ENCODE measurements at regions not wholly inside any gene's neighbourhood (a gene's known extent, or its start where the extent isn't known, plus 50 kb on each side); places are given as distances from the start of the nearest gene placed in this dataset.
A peak's percentile ranks its signal among the peaks of the same experiment; 100 is the strongest.

- Mint-ChIP-seq H3K36me3 (ENCODE audit: low read depth) (peaks cover 2% of the 10 kb centered on the region), H3K4me3 (peak overlapping the region; percentile 62), H3K4me1 (ENCODE audit: low read depth) (peaks cover 56% of the 10 kb centered on the region), H3K27me3 (ENCODE audit: low read depth) (no peaks in the 10 kb centered on the region), H3K9me3 (no peaks in the 10 kb centered on the region), H3K27ac (peak overlapping the region; percentile 80)
Observed at GRCh38 chr3:72346526-72346926, 501.7 kb downstream of the SHQ1 start.

- peak overlapping the region; percentile 80 for H3K27ac Mint-ChIP-seq
- H3K36me3 Mint-ChIP-seq (ENCODE audit: low read depth): peaks cover 2% of the 10 kb centered on the region
- H3K9me3 Mint-ChIP-seq: no peaks in the 10 kb centered on the region
- H3K4me1 Mint-ChIP-seq (ENCODE audit: low read depth): peaks cover 57% of the 10 kb centered on the region
- H3K27me3 Mint-ChIP-seq (ENCODE audit: low read depth): no peaks in the 10 kb centered on the region
- peak overlapping the region; percentile 62 for H3K4me3 Mint-ChIP-seq
Observed at GRCh38 chr3:72345980-72346379, 502.3 kb downstream of the SHQ1 start.

GRCh38 chr3:72345237-72345878 lies 502.9 kb downstream of the SHQ1 start:
- peak overlapping the region; percentile 62 for H3K4me3 Mint-ChIP-seq

GRCh38 chr3:72344647-72345046 lies 503.6 kb downstream of the SHQ1 start:
- Mint-ChIP-seq H3K9me3 (no peaks in the 10 kb centered on the region), H3K27ac (no peak overlapping the region), H3K4me1 (ENCODE audit: low read depth) (peaks cover 58% of the 10 kb centered on the region), H3K27me3 (ENCODE audit: low read depth) (no peaks in the 10 kb centered on the region), H3K4me3 (no peak overlapping the region), H3K36me3 (ENCODE audit: low read depth) (peaks cover 2% of the 10 kb centered on the region)

More at GRCh38 chr3:72345237-72345878, 502.9 kb downstream of the SHQ1 start:
- no peaks in the 10 kb centered on the region for H3K27me3 Mint-ChIP-seq (ENCODE audit: low read depth)
- peaks cover 2% of the 10 kb centered on the region for H3K36me3 Mint-ChIP-seq (ENCODE audit: low read depth)
- H3K27ac Mint-ChIP-seq: peak overlapping the region; percentile 80
- H3K9me3 Mint-ChIP-seq: no peaks in the 10 kb centered on the region
- H3K4me1 Mint-ChIP-seq (ENCODE audit: low read depth): peaks cover 58% of the 10 kb centered on the region

GRCh38 chr3:72344236-72344635 lies 504.0 kb downstream of the SHQ1 start:
- peaks cover 2% of the 10 kb centered on the region for H3K36me3 Mint-ChIP-seq (ENCODE audit: low read depth)
- H3K27me3 Mint-ChIP-seq (ENCODE audit: low read depth): no peaks in the 10 kb centered on the region
- no peaks in the 10 kb centered on the region for H3K9me3 Mint-ChIP-seq
- H3K4me1 Mint-ChIP-seq (ENCODE audit: low read depth): peaks cover 58% of the 10 kb centered on the region
- H3K4me3 Mint-ChIP-seq: peak overlapping the region; percentile 41
- H3K27ac Mint-ChIP-seq: peak overlapping the region; percentile 77

GRCh38 chr3:72343078-72343477 lies 505.2 kb downstream of the SHQ1 start:
- H3K27me3 Mint-ChIP-seq (ENCODE audit: low read depth): no peaks in the 10 kb centered on the region
- no peaks in the 10 kb centered on the region for H3K9me3 Mint-ChIP-seq
- peak overlapping the region; percentile 77 for H3K27ac Mint-ChIP-seq
- peaks cover 2% of the 10 kb centered on the region for H3K36me3 Mint-ChIP-seq (ENCODE audit: low read depth)
- H3K4me3 Mint-ChIP-seq: peak overlapping the region; percentile 45
- peaks cover 54% of the 10 kb centered on the region for H3K4me1 Mint-ChIP-seq (ENCODE audit: low read depth)

GRCh38 chr3:72342450-72342849 lies 505.8 kb downstream of the SHQ1 start:
- H3K27ac Mint-ChIP-seq: peak overlapping the region; percentile 77
- peaks cover 51% of the 10 kb centered on the region for H3K4me1 Mint-ChIP-seq (ENCODE audit: low read depth)
- peaks cover 2% of the 10 kb centered on the region for H3K36me3 Mint-ChIP-seq (ENCODE audit: low read depth)
- H3K4me3 Mint-ChIP-seq: no peak overlapping the region
- no peaks in the 10 kb centered on the region for H3K27me3 Mint-ChIP-seq (ENCODE audit: low read depth)
- H3K9me3 Mint-ChIP-seq: no peaks in the 10 kb centered on the region

- H3K4me3 Mint-ChIP-seq: no peak overlapping the region
- H3K36me3 Mint-ChIP-seq (ENCODE audit: low read depth): peaks cover 2% of the 10 kb centered on the region
- H3K27me3 Mint-ChIP-seq (ENCODE audit: low read depth): no peaks in the 10 kb centered on the region
- H3K4me1 Mint-ChIP-seq (ENCODE audit: low read depth): peaks cover 46% of the 10 kb centered on the region
- no peak overlapping the region for H3K27ac Mint-ChIP-seq
- no peaks in the 10 kb centered on the region for H3K9me3 Mint-ChIP-seq
Observed at GRCh38 chr3:72341920-72342319, 506.3 kb downstream of the SHQ1 start.

GRCh38 chr3:72341380-72341770 lies 506.9 kb downstream of the SHQ1 start:
- peaks cover 41% of the 10 kb centered on the region for H3K4me1 Mint-ChIP-seq (ENCODE audit: low read depth)

GRCh38 chr3:72340476-72341379 lies 507.5 kb downstream of the SHQ1 start:
- Mint-ChIP-seq H3K36me3 (ENCODE audit: low read depth) (peaks cover 2% of the 10 kb centered on the region), H3K27ac (peak overlapping the region; percentile 42), H3K9me3 (no peaks in the 10 kb centered on the region), H3K4me3 (no peak overlapping the region), H3K27me3 (ENCODE audit: low read depth) (no peaks in the 10 kb centered on the region), H3K4me1 (ENCODE audit: low read depth) (peaks cover 34% of the 10 kb centered on the region)

More at GRCh38 chr3:72341380-72341770, 506.9 kb downstream of the SHQ1 start:
- no peak overlapping the region for H3K4me3 Mint-ChIP-seq
- no peak overlapping the region for H3K27ac Mint-ChIP-seq
- H3K27me3 Mint-ChIP-seq (ENCODE audit: low read depth): no peaks in the 10 kb centered on the region
- H3K36me3 Mint-ChIP-seq (ENCODE audit: low read depth): peaks cover 2% of the 10 kb centered on the region
- no peaks in the 10 kb centered on the region for H3K9me3 Mint-ChIP-seq

GRCh38 chr3:72340056-72340455 lies 508.2 kb downstream of the SHQ1 start:
- Mint-ChIP-seq H3K36me3 (ENCODE audit: low read depth) (no peaks in the 10 kb centered on the region), H3K27ac (no peak overlapping the region), H3K27me3 (ENCODE audit: low read depth) (no peaks in the 10 kb centered on the region), H3K9me3 (no peaks in the 10 kb centered on the region), H3K4me3 (no peak overlapping the region), H3K4me1 (ENCODE audit: low read depth) (peaks cover 29% of the 10 kb centered on the region)

GRCh38 chr3:72339670-72340030 lies 508.6 kb downstream of the SHQ1 start:
- Mint-ChIP-seq H3K9me3 (no peaks in the 10 kb centered on the region), H3K27me3 (ENCODE audit: low read depth) (no peaks in the 10 kb centered on the region), H3K27ac (no peak overlapping the region), H3K4me1 (ENCODE audit: low read depth) (peaks cover 26% of the 10 kb centered on the region), H3K36me3 (ENCODE audit: low read depth) (no peaks in the 10 kb centered on the region), H3K4me3 (no peak overlapping the region)

GRCh38 chr3:72338942-72339669 lies 509.1 kb downstream of the SHQ1 start:
- Mint-ChIP-seq H3K27ac (no peak overlapping the region), H3K4me1 (ENCODE audit: low read depth) (peaks cover 20% of the 10 kb centered on the region), H3K9me3 (no peaks in the 10 kb centered on the region), H3K27me3 (ENCODE audit: low read depth) (no peaks in the 10 kb centered on the region), H3K4me3 (no peak overlapping the region), H3K36me3 (ENCODE audit: low read depth) (no peaks in the 10 kb centered on the region)

GRCh38 chr3:72338082-72338941 lies 509.9 kb downstream of the SHQ1 start:
- Mint-ChIP-seq H3K27ac (no peak overlapping the region), H3K27me3 (ENCODE audit: low read depth) (no peaks in the 10 kb centered on the region), H3K36me3 (ENCODE audit: low read depth) (no peaks in the 10 kb centered on the region), H3K4me3 (no peak overlapping the region), H3K9me3 (no peaks in the 10 kb centered on the region), H3K4me1 (ENCODE audit: low read depth) (peaks cover 12% of the 10 kb centered on the region)
